K562 (cell line): ENCODE measurements at regions not wholly inside any gene's neighbourhood (a gene's known extent, or its start where the extent isn't known, plus 50 kb on each side); places are given as distances from the start of the nearest gene placed in this dataset.

Experiments used
- ATAC-seq: fragments of 200-7000 bp; cut with Tn5 transposase; 3 replicates; pipeline ENCODE4 v1.9.1; 2020; ENCODE audit warnings: moderate library complexity
- BruUV-seq: library from RNA; stranded (reverse); fragments of 400-500 nt; replicated peaks from 2 replicates; lab custom pipeline; 2021; lab: Mats Ljungman, UMichigan
- CTCF ChIA-PET: fragments of 300-600 bp; formaldehyde crosslinking; extraction: SDS; loops from one replicate; lab custom pipeline; 2021; ENCODE audit warnings: low intra/inter-chr PET ratio; lab: Yijun Ruan, JAX
- POLR2A ChIA-PET: fragments of 300-600, 350-650 bp; sonication (Branson Sonifier 250); formaldehyde crosslinking; extraction: SDS; loops from one replicate; lab custom pipeline; 2021; ENCODE audit warnings: antibody characterized with exemption, inconsistent platforms; lab: Yijun Ruan, JAX
- DNase-seq, 4 experiments: peaks; one replicate each; pipeline versions ENCODE4 v3.0.0 to v3.0.0-alpha.2; 2011 to 2018; ENCODE audit warnings: low spot score in 3 of 4, mixed read lengths in 3 of 4; ENCODE audit errors: extremely low read depth in 1 of 4
- FAIRE-seq: peaks from 2 replicates; lab custom pipeline; 2011; peaks lifted over from hg19 to GRCh38; lab: Jason Lieb, UNC
- H2AFZ ChIP-seq: 2 replicates; pipeline ENCODE4 v1.6.0; 2011; ENCODE audit warnings: low read depth, low read length, control low read depth, inconsistent platforms
- H3K27ac ChIP-seq: fragments of 200-600 bp; 3 replicates; pipeline ENCODE4 v1.8.0; 2011; ENCODE audit warnings: low read depth, mild to moderate bottlenecking, control low read depth, inconsistent platforms, low read length, moderate library complexity, mixed read lengths; ENCODE audit errors: extremely low read depth
- H3K27me3 ChIP-seq, 2 experiments: fragments of 300-600 bp in 1 of 2; 2 replicates in 1 of 2; 3 replicates in 1 of 2; pipeline versions ENCODE4 v1.6.0 to v1.8.0; 2011; ENCODE audit warnings: inconsistent platforms in 2 of 2, low read length in 2 of 2, mild to moderate bottlenecking in 1 of 2, mixed read lengths in 1 of 2, moderate library complexity in 1 of 2; ENCODE audit not compliant: control insufficient read depth in 2 of 2, insufficient read depth in 2 of 2
- H3K36me3 ChIP-seq: fragments of 300-600 bp; 3 replicates; pipeline ENCODE4 v1.8.0; 2011; ENCODE audit warnings: mild to moderate bottlenecking, low read length, inconsistent platforms; ENCODE audit not compliant: control insufficient read depth, insufficient read depth
- H3K4me1 ChIP-seq, 2 experiments: fragments of 200-600 bp in 1 of 2; replicated peaks in 1 of 2; 2 replicates in 1 of 2; 3 replicates in 1 of 2; pipeline versions ENCODE4 v1.5.1 to v1.8.0; 2011; ENCODE audit warnings: inconsistent platforms in 2 of 2, low read length in 2 of 2, mild to moderate bottlenecking in 1 of 2, mixed read lengths in 1 of 2, moderate library complexity in 1 of 2; ENCODE audit not compliant: control insufficient read depth in 2 of 2, insufficient read depth in 2 of 2
- H3K4me2 ChIP-seq: 2 replicates; pipeline ENCODE4 v1.6.1; 2011; ENCODE audit warnings: low read length, control low read depth, inconsistent platforms, mixed read lengths; ENCODE audit not compliant: insufficient read depth
- H3K4me3 ChIP-seq: fragments of 200-600 bp; sonication (generic), shearing (Covaris generic); 2 replicates; pipeline ENCODE4 v1.5.1; 2016; ENCODE audit warnings: control low read depth, inconsistent platforms
- H3K79me2 ChIP-seq: fragments of 200-600 bp; 3 replicates; pipeline ENCODE4 v1.8.0; 2011; ENCODE audit warnings: low read length, inconsistent platforms; ENCODE audit not compliant: control insufficient read depth, insufficient read depth
- H3K9ac ChIP-seq, 2 experiments: 2 replicates each; pipeline versions ENCODE4 v1.6.0 to v1.6.1; 2011; ENCODE audit warnings: low read depth in 2 of 2, low read length in 2 of 2, control low read depth in 1 of 2, inconsistent platforms in 1 of 2, mild to moderate bottlenecking in 1 of 2, mixed read lengths in 1 of 2; ENCODE audit not compliant: insufficient read depth in 1 of 2
- H3K9me1 ChIP-seq: one replicate; pipeline ENCODE4 v1.6.0; 2011; ENCODE audit warnings: inconsistent platforms, mild to moderate bottlenecking, low read length, moderate library complexity; ENCODE audit not compliant: control insufficient read depth, insufficient read depth
- H3K9me3 ChIP-seq: replicated peaks from 2 replicates; pipeline ENCODE4 v1.5.1; 2011; ENCODE audit warnings: low read depth, low read length, inconsistent platforms; ENCODE audit not compliant: control insufficient read depth, insufficient read depth
- H4K20me1 ChIP-seq: replicated peaks from 2 replicates; pipeline ENCODE4 v1.6.1; 2011; ENCODE audit warnings: low read length, inconsistent platforms, mixed read lengths; ENCODE audit not compliant: control insufficient read depth, insufficient read depth
- CEBPG ChIP-seq, 3 experiments: fragments of 200-800 bp in 1 of 3; sonication (Bioruptor generic) in 1 of 3; sonication (generic) in 1 of 3; formaldehyde crosslinking in 1 of 3; IDR thresholded peaks in 2 of 3; conservative IDR thresholded peaks in 1 of 3; 2 replicates each; pipeline versions ENCODE4 v1.6.1 to v1.8.0; 2016 to 2022; ENCODE audit warnings: missing compliant biosample characterization in 2 of 3, missing genetic modification characterization in 2 of 3, mild to moderate bottlenecking in 1 of 3, missing genetic modification reagents in 1 of 3
- CEBPZ ChIP-seq: fragments of 150-350 bp; IDR thresholded peaks from 2 replicates; pipeline ENCODE4 v1.6.1; 2014; ENCODE audit warnings: low read depth, mild to moderate bottlenecking, low read length, borderline replicate concordance
- CHD4 ChIP-seq: fragments of 200-600 bp; sonication (generic); IDR thresholded peaks from 3 replicates; pipeline ENCODE4 v1.6.1; 2012; ENCODE audit warnings: low read depth, mild to moderate bottlenecking, mixed read lengths, low read length, inconsistent platforms; ENCODE audit not compliant: insufficient read depth, insufficient replicate concordance, poor library complexity, severe bottlenecking
- MAFF ChIP-seq: IDR thresholded peaks from 2 replicates; pipeline ENCODE4 v1.6.1; 2012; ENCODE audit warnings: low read length, improper control_type of control experiment
- SRSF1 ChIP-seq: fragments of 200-400 bp; formaldehyde crosslinking; IDR thresholded peaks from 2 replicates; pipeline ENCODE4 v1.6.1; 2017; ENCODE audit warnings: mild to moderate bottlenecking, low read depth, low read length, moderate library complexity
- TEAD1 ChIP-seq, 2 experiments: fragments of 450-650 bp in 1 of 2; sonication (generic) in 1 of 2; formaldehyde crosslinking; IDR thresholded peaks; 2 replicates each; pipeline versions ENCODE4 v1.4.0 to v1.8.0; 2020 to 2022; ENCODE audit warnings: mild to moderate bottlenecking in 2 of 2, missing genetic modification reagents in 1 of 2
- ZNF740 ChIP-seq, 3 experiments: fragments of 200-800 bp in 1 of 3; sonication (Bioruptor generic) in 1 of 3; sonication (generic) in 1 of 3; formaldehyde crosslinking in 1 of 3; IDR thresholded peaks; 2 replicates each; pipeline versions ENCODE4 v1.6.1 to v1.8.0; 2016 to 2022; ENCODE audit warnings: mild to moderate bottlenecking in 2 of 3, missing compliant biosample characterization in 2 of 3, missing genetic modification characterization in 2 of 3, missing genetic modification reagents in 1 of 3
- WGBS: fragments of 100-300 bp; shearing (Covaris generic); methylation state at CpG from one replicate; pipeline ENCODE4 v1.1.6; 2016; ENCODE audit warnings: low coverage, mixed read lengths; ENCODE audit not compliant: insufficient coverage; ENCODE audit errors: missing lambda C conversion rate; 5-methylcytosine and 5-hydroxymethylcytosine counted together
- in situ Hi-C: fragments of 300-500 bp; cut with MboI; formaldehyde crosslinking; loops from 4 replicates; pipeline ENCODE4 v1.15.0; 2018; ENCODE audit warnings: inconsistent platforms, mixed read lengths
- intact Hi-C: fragments of 100-400 bp; cut with micrococcal nuclease; formaldehyde crosslinking; loops from 2 replicates; pipeline ENCODE4 v1.14.2; 2022

- Histone ChIP-seq H3K4me3 (no peak overlapping the region), H3K9ac (no peak overlapping the region), H4K20me1 (no peaks in the 10 kb centered on the region), H3K4me1 (peaks cover 0 to 8% of the 10 kb centered on the region in 2 experiments; a peak in 2 of 5 replicates), H3K79me2 (no peaks in the 10 kb centered on the region), H3K36me3 (no peaks in the 10 kb centered on the region), H3K4me2 (no peak overlapping the region), H3K9me1 (no peaks in the 10 kb centered on the region), H2AFZ (no peak overlapping the region), H3K9me3 (no peaks in the 10 kb centered on the region), H3K27me3 (peaks cover 3 to 42% of the 10 kb centered on the region in 2 experiments; a peak in 4 of 5 replicates), H3K27ac (no peak overlapping the region)
- TF ChIP-seq CHD4, result no peak
- TF ChIP-seq CEBPG (CRISPR knock-in tag; IDR thresholded peaks at IDR 0.05), result no peak
- TF ChIP-seq CEBPG (tag; conservative IDR thresholded peaks at IDR 0.05 in 1 of 2, IDR thresholded peaks at IDR 0.05 in 1 of 2), result no peak
- no peak for TF ChIP-seq MAFF
- no peak for TF ChIP-seq CEBPZ
- TF ChIP-seq SRSF1, result no peak
- TF ChIP-seq TEAD1 (CRISPR knock-in tag; IDR thresholded peaks at IDR 0.05), result no peak
- TF ChIP-seq ZNF740 (CRISPR knock-in tag; IDR thresholded peaks at IDR 0.05), result no peak
- TF ChIP-seq ZNF740 (tag; IDR thresholded peaks at IDR 0.05), result no peak
- ChIA-PET CTCF (no interaction called here), POLR2A (no interaction called here)
- BruUV-seq, result no TSS peak
- FAIRE-seq (no peak), ATAC-seq (no peak), DNase-seq (no peak)
- 2% methylated on average over 12 of the region's 13 CpGs for WGBS
- in situ Hi-C loops, result no loop called here
- intact Hi-C loops, result no loop called here
Measured at GRCh38 chr22:49377306-49377705, 450.4 kb downstream of the BRD1 start.
